Glutamatergic neuron (in vitro differentiated cells): ENCODE measurements at regions not wholly inside any gene's neighbourhood (a gene's known extent, or its start where the extent isn't known, plus 50 kb on each side); places are given as distances from the start of the nearest gene placed in this dataset.

ENCODE experiments used
- DNase-seq: peaks from one replicate; pipeline ENCODE4 v3.0.0; 2022
- H3K27ac Mint-ChIP-seq: one replicate; pipeline ENCODE4 v1.8.0; 2020; ENCODE audit warnings: mild to moderate bottlenecking, mixed read lengths, inconsistent platforms; ENCODE audit not compliant: unreplicated experiment
- H3K27me3 Mint-ChIP-seq: one replicate; pipeline ENCODE4 v1.8.0; 2020; ENCODE audit warnings: mild to moderate bottlenecking, moderate library complexity, mixed read lengths, inconsistent platforms; ENCODE audit not compliant: unreplicated experiment
- H3K36me3 Mint-ChIP-seq: one replicate; pipeline ENCODE4 v1.8.0; 2020; ENCODE audit warnings: mild to moderate bottlenecking, mixed read lengths, inconsistent platforms; ENCODE audit not compliant: unreplicated experiment
- H3K4me1 Mint-ChIP-seq: one replicate; pipeline ENCODE4 v1.8.0; 2020; ENCODE audit warnings: mild to moderate bottlenecking, low read depth, mixed read lengths, inconsistent platforms; ENCODE audit not compliant: unreplicated experiment
- H3K4me3 Mint-ChIP-seq: one replicate; pipeline ENCODE4 v1.8.0; 2020; ENCODE audit warnings: mild to moderate bottlenecking, mixed read lengths, inconsistent platforms; ENCODE audit not compliant: unreplicated experiment
- H3K9me3 Mint-ChIP-seq: one replicate; pipeline ENCODE4 v1.8.0; 2020; ENCODE audit warnings: mild to moderate bottlenecking, moderate library complexity, mixed read lengths, inconsistent platforms; ENCODE audit not compliant: unreplicated experiment
- TF ChIP-seq, protein P1 (sequence below): fragments of 200-600 bp; sonication (generic); IDR thresholded peaks from one replicate; pipeline ENCODE4 v1.5.0; 2021; ENCODE audit not compliant: partially characterized antibody, unreplicated experiment

DNA sequence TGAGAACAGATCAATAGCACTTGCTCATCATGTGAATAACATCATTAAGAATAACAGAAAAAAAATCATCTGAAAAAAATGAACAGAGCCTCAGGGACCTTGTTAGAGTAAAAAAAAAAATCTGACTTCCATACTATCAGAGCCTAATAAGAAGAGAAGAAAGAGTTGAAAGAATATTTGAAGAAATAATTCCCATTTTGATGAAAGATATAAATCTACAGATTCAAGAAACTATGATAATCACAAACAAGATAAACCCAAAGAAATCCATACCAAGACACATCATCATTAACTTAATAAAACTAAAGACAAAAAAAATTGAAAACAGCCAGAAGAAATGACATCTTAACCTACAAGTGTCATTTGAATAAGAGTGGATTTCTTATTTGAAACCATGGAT lies 134.4 kb downstream of the BMS1 start:
- TF ChIP-seq, protein P1, sequence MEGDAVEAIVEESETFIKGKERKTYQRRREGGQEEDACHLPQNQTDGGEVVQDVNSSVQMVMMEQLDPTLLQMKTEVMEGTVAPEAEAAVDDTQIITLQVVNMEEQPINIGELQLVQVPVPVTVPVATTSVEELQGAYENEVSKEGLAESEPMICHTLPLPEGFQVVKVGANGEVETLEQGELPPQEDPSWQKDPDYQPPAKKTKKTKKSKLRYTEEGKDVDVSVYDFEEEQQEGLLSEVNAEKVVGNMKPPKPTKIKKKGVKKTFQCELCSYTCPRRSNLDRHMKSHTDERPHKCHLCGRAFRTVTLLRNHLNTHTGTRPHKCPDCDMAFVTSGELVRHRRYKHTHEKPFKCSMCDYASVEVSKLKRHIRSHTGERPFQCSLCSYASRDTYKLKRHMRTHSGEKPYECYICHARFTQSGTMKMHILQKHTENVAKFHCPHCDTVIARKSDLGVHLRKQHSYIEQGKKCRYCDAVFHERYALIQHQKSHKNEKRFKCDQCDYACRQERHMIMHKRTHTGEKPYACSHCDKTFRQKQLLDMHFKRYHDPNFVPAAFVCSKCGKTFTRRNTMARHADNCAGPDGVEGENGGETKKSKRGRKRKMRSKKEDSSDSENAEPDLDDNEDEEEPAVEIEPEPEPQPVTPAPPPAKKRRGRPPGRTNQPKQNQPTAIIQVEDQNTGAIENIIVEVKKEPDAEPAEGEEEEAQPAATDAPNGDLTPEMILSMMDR: no peak
- DNase-seq: no peak
- peaks cover 5% of the 10 kb centered on the region for H3K36me3 Mint-ChIP-seq

DNA sequence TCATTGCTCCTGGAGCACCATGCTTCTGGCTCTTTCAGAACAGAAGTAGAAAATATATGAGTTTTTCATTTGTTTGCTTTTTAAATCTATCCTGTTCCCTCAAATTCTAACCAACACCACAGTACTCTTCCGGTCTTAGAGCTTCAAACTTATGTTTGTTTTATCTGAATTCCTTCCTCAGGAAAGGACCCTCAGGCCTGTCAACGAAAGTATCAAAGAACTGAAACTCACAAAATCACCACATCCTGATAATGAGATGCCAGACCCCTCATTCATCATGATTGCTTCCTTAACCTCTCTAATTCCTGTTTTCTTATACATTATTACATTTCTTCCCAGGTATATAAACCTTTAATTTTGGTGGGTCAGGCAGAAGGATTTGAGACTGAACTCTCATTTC lies 135.2 kb downstream of the BMS1 start:
- DNase-seq: no peak
- peaks cover 4% of the 10 kb centered on the region for H3K9me3 Mint-ChIP-seq
- no peaks in the 10 kb centered on the region for H3K4me1 Mint-ChIP-seq
- no peaks in the 10 kb centered on the region for H3K27me3 Mint-ChIP-seq
- peaks cover 5% of the 10 kb centered on the region for H3K36me3 Mint-ChIP-seq
- no peak overlapping the region for H3K4me3 Mint-ChIP-seq
- TF ChIP-seq, protein P1: no peak
- H3K27ac Mint-ChIP-seq: no peak overlapping the region

More for the DNA sequence above, 134.4 kb downstream of the BMS1 start:
- Mint-ChIP-seq H3K27me3 (no peaks in the 10 kb centered on the region), H3K9me3 (peaks cover 4% of the 10 kb centered on the region), H3K4me3 (no peak overlapping the region), H3K4me1 (no peaks in the 10 kb centered on the region), H3K27ac (no peak overlapping the region)

DNA sequence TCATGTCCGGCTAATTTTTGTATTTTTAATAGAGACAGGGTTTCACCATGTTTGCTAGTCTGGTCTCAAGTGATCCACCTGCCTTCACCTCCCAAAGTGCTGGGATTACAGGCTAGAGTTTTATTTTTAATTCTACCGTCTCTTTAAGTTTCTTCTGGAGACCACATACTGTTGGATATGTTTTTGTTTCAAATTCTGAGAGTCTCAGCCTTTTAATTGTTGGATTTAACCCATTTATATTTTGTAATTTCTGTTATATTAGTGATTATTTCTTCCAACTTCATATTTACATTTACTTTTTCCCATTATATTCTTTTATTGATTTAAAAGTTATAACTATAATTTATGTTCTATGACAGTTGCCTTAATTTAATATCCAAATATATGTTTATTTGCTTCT lies 139.4 kb downstream of the BMS1 start:
- no peak for DNase-seq
- TF ChIP-seq, protein P1: no peak
- peaks cover 4% of the 10 kb centered on the region for H3K4me1 Mint-ChIP-seq

DNA sequence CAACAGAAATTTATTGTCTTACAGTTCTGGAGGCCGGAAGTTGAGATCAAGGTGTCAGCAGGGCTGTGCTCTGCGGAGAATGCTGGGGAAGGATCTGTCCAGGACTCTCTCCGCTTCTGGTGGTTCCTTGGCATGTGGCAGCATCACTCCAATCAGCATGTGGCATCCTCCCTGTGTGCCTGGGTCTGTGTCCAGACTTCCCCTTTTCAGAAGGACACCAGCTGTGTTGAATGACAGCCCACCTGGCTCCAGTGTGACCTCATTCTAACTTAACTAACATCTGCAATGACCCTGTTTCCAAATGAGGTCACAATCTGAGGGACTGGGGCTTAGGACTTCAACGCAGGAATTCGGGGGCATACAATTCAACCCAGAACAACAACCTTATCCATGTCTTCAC lies 141.9 kb downstream of the BMS1 start:
- TF ChIP-seq, protein P1: no peak
- Mint-ChIP-seq H3K4me1 (peaks cover 11% of the 10 kb centered on the region), H3K36me3 (no peaks in the 10 kb centered on the region), H3K27ac (no peak overlapping the region), H3K9me3 (peaks cover 5% of the 10 kb centered on the region), H3K4me3 (no peak overlapping the region), H3K27me3 (no peaks in the 10 kb centered on the region)
- no peak for DNase-seq

More for the DNA sequence above, 139.4 kb downstream of the BMS1 start:
- no peaks in the 10 kb centered on the region for H3K27me3 Mint-ChIP-seq
- no peak overlapping the region for H3K4me3 Mint-ChIP-seq
- H3K27ac Mint-ChIP-seq: no peak overlapping the region
- no peaks in the 10 kb centered on the region for H3K36me3 Mint-ChIP-seq
- peaks cover 2% of the 10 kb centered on the region for H3K9me3 Mint-ChIP-seq

DNA sequence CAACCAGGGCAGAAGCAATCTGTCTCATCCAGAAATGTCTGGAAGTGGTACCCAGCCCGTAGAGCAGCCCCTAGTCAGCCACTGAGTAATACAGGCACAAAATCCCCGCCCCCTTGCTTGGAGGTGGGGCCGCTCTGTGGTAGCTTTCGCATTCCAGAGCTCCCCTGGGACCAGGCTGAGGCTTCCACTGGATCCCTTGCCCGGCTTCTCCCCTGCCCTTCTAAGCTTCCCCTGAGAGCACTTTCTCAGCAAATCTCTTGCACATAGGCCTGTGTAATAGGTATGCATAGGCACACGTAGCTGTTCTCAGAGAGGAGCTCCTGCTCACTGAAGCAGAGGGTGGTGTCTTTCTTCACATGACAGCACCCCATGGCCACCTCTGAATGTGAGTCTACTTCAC lies 144.2 kb downstream of the BMS1 start:
- H3K4me1 Mint-ChIP-seq: peaks cover 11% of the 10 kb centered on the region
- no peaks in the 10 kb centered on the region for H3K27me3 Mint-ChIP-seq
- DNase-seq: peak; percentile 69
- TF ChIP-seq, protein P1: no peak
- H3K27ac Mint-ChIP-seq: no peak overlapping the region
- no peaks in the 10 kb centered on the region for H3K36me3 Mint-ChIP-seq
- H3K4me3 Mint-ChIP-seq: no peak overlapping the region
- peaks cover 5% of the 10 kb centered on the region for H3K9me3 Mint-ChIP-seq
